ENCODE measurements at regions not wholly inside any gene's neighbourhood (a gene's known extent, or its start where the extent isn't known, plus 50 kb on each side); places are given as distances from the start of the nearest gene placed in this dataset.

DNA sequence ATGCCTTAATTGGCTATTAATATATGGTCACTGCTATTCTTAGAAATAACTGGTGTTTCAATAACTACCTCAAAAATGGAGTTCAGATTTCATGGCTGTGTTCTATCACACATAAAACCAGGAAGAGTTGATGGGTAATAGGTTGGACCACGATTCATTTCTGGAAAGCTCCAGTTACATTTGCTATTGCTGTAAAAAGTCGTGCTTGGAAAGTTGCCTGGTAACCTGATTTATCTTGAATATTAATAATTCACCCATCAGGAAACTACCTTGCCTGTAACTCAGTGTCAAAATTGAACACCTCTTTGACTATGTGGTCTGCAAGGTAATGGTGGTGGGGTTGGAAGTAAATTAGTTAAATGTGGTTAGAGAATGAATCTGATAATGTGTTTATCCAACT, 104.7 kb upstream of the IFNG-AS1 start:
- TF ChIP-seq EZH2phosphoT487 (IDR thresholded peaks at IDR 0.05; ENCODE audit: low read depth, severe bottlenecking, unreplicated experiment), result no peak
- TF ChIP-seq, protein P1, sequence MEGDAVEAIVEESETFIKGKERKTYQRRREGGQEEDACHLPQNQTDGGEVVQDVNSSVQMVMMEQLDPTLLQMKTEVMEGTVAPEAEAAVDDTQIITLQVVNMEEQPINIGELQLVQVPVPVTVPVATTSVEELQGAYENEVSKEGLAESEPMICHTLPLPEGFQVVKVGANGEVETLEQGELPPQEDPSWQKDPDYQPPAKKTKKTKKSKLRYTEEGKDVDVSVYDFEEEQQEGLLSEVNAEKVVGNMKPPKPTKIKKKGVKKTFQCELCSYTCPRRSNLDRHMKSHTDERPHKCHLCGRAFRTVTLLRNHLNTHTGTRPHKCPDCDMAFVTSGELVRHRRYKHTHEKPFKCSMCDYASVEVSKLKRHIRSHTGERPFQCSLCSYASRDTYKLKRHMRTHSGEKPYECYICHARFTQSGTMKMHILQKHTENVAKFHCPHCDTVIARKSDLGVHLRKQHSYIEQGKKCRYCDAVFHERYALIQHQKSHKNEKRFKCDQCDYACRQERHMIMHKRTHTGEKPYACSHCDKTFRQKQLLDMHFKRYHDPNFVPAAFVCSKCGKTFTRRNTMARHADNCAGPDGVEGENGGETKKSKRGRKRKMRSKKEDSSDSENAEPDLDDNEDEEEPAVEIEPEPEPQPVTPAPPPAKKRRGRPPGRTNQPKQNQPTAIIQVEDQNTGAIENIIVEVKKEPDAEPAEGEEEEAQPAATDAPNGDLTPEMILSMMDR (IDR thresholded peaks at IDR 0.05; ENCODE audit: poor library complexity), result no peak

Data from hepatocyte (in vitro differentiated cells).